HL-60 (cell line): ENCODE measurements at regions not wholly inside any gene's neighbourhood (a gene's known extent, or its start where the extent isn't known, plus 50 kb on each side); places are given as distances from the start of the nearest gene placed in this dataset.

ENCODE experiments used
- POLR2AphosphoS5 ChIP-seq: IDR thresholded peaks from 2 replicates; pipeline ENCODE4 v1.6.1; 2012; ENCODE audit warnings: low read depth
- TF ChIP-seq, protein P1 (sequence below): IDR thresholded peaks from one replicate; pipeline ENCODE4 v1.5.1; 2011; ENCODE audit warnings: low read length, control low read depth, inconsistent platforms; ENCODE audit not compliant: insufficient read depth

DNA sequence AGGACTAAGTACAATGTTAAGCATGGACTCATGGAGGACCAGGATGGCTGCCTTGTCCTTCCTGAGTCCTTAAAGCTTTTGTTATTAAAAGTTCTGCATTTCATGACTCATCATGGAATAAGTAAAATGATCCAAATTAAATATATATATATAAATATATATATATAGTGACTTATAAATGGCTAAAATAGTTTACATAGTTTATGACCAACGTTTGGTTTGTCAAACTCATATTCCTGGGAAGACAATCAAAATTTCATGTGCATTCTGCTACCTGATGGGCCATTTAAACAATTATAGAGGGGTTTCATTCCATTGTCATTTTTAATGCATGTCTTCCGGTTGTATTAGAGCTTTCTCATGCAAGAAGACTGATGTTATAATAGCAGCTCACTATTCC lies 1190.7 kb downstream of the FSCB start:
- TF ChIP-seq, protein P1, sequence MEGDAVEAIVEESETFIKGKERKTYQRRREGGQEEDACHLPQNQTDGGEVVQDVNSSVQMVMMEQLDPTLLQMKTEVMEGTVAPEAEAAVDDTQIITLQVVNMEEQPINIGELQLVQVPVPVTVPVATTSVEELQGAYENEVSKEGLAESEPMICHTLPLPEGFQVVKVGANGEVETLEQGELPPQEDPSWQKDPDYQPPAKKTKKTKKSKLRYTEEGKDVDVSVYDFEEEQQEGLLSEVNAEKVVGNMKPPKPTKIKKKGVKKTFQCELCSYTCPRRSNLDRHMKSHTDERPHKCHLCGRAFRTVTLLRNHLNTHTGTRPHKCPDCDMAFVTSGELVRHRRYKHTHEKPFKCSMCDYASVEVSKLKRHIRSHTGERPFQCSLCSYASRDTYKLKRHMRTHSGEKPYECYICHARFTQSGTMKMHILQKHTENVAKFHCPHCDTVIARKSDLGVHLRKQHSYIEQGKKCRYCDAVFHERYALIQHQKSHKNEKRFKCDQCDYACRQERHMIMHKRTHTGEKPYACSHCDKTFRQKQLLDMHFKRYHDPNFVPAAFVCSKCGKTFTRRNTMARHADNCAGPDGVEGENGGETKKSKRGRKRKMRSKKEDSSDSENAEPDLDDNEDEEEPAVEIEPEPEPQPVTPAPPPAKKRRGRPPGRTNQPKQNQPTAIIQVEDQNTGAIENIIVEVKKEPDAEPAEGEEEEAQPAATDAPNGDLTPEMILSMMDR: no peak
- TF ChIP-seq POLR2AphosphoS5: no peak
